IMR-90 (cell line): ENCODE measurements at regions not wholly inside any gene's neighbourhood (a gene's known extent, or its start where the extent isn't known, plus 50 kb on each side); places are given as distances from the start of the nearest gene placed in this dataset.

ENCODE experiments used
- ATAC-seq: fragments of 200-7000 bp; cut with Tn5 transposase; 2 replicates; pipeline ENCODE4 v1.9.1; 2020; ENCODE audit warnings: low read depth, mild to moderate bottlenecking, moderate library complexity
- BruUV-seq: library from RNA; stranded (reverse); fragments of 400-500 nt; replicated peaks from 2 replicates; lab custom pipeline; 2021; lab: Mats Ljungman, UMichigan
- CTCF ChIA-PET: fragments of 300-600 bp; formaldehyde crosslinking; extraction: SDS; loops from one replicate; lab custom pipeline; 2021; ENCODE audit warnings: antibody characterized with exemption; lab: Yijun Ruan, JAX
- POLR2A ChIA-PET: fragments of 300-600 bp; sonication (Branson Sonifier 250); formaldehyde crosslinking; loops from one replicate; lab custom pipeline; 2022; ENCODE audit warnings: antibody characterized with exemption; ENCODE audit not compliant: unreplicated experiment; lab: Charles Lee
- DNase-seq: peaks from one replicate; pipeline ENCODE4 v3.0.0; 2013
- H2AFZ ChIP-seq: replicated peaks from 2 replicates; pipeline ENCODE3; 2013; ENCODE audit warnings: low read length, mild to moderate bottlenecking; ENCODE audit not compliant: poor library complexity
- H2AK5ac ChIP-seq: 2 replicates; pipeline ENCODE4 v1.6.1; 2013; ENCODE audit warnings: low read depth, low read length, inconsistent platforms
- H2AK9ac ChIP-seq: replicated peaks from 2 replicates; pipeline ENCODE3; 2013; ENCODE audit warnings: mild to moderate bottlenecking, low read depth, low read length, moderate library complexity; ENCODE audit not compliant: poor library complexity
- H2BK120ac ChIP-seq: 2 replicates; pipeline ENCODE4 v1.6.1; 2013; ENCODE audit warnings: low read depth, low read length, inconsistent platforms
- H2BK15ac ChIP-seq: 3 replicates; pipeline ENCODE4 v1.6.1; 2013; ENCODE audit warnings: low read depth, low read length, inconsistent platforms
- H2BK20ac ChIP-seq: 2 replicates; pipeline ENCODE4 v1.6.1; 2013; ENCODE audit warnings: low read depth, mild to moderate bottlenecking, inconsistent platforms, low read length, moderate library complexity
- H2BK5ac ChIP-seq: 2 replicates; pipeline ENCODE4 v1.6.1; 2013; ENCODE audit warnings: mild to moderate bottlenecking, low read depth, low read length, inconsistent platforms; ENCODE audit not compliant: poor library complexity, severe bottlenecking
- H3K14ac ChIP-seq: replicated peaks from 2 replicates; pipeline ENCODE4 v1.6.1; 2013; ENCODE audit warnings: low read depth, low read length, inconsistent platforms
- H3K18ac ChIP-seq: 2 replicates; pipeline ENCODE4 v1.6.1; 2013; ENCODE audit warnings: low read depth, low read length, control low read depth
- H3K23ac ChIP-seq: 2 replicates; pipeline ENCODE4 v1.6.1; 2013; ENCODE audit warnings: low read depth, low read length, inconsistent platforms
- H3K27ac ChIP-seq: 2 replicates; pipeline ENCODE4 v1.5.1; 2013; ENCODE audit warnings: mild to moderate bottlenecking, control low read depth, low read length; ENCODE audit not compliant: insufficient read depth
- H3K27me3 ChIP-seq: 2 replicates; pipeline ENCODE4 v1.6.1; 2013; ENCODE audit warnings: low read length; ENCODE audit not compliant: control insufficient read depth, insufficient read depth
- H3K36me3 ChIP-seq: 2 replicates; pipeline ENCODE4 v1.6.1; 2013; ENCODE audit warnings: low read length, mixed read lengths; ENCODE audit not compliant: control insufficient read depth, insufficient read depth
- H3K4ac ChIP-seq: 2 replicates; pipeline ENCODE4 v1.6.1; 2013; ENCODE audit warnings: low read depth, low read length, inconsistent platforms
- H3K4me1 ChIP-seq: 2 replicates; pipeline ENCODE4 v1.6.1; 2013; ENCODE audit warnings: low read length, mixed read lengths; ENCODE audit not compliant: control insufficient read depth, insufficient read depth
- H3K4me2 ChIP-seq: 2 replicates; pipeline ENCODE4 v1.6.1; 2013; ENCODE audit warnings: low read depth, mild to moderate bottlenecking, control low read depth, low read length, moderate library complexity
- H3K4me3 ChIP-seq: 2 replicates; pipeline ENCODE4 v1.5.1; 2013; ENCODE audit warnings: low read depth, mild to moderate bottlenecking, control low read depth, low read length, moderate library complexity; ENCODE audit not compliant: insufficient read depth
- H3K56ac ChIP-seq: 2 replicates; pipeline ENCODE4 v1.6.1; 2013; ENCODE audit warnings: low read length, inconsistent platforms; ENCODE audit not compliant: insufficient read depth; ENCODE audit errors: extremely low read depth
- H3K79me1 ChIP-seq, 2 experiments: 2 replicates each; pipeline ENCODE4 v1.6.1; 2013; ENCODE audit warnings: low read length in 2 of 2, inconsistent platforms in 1 of 2, low read depth in 1 of 2
- H3K9ac ChIP-seq: 2 replicates; pipeline ENCODE4 v1.6.1; 2013; ENCODE audit warnings: low read depth, low read length, control low read depth
- H3K9me1 ChIP-seq: 2 replicates; pipeline ENCODE4 v1.6.1; 2013; ENCODE audit warnings: low read length, inconsistent platforms; ENCODE audit not compliant: insufficient read depth
- H3K9me3 ChIP-seq: 2 replicates; pipeline ENCODE4 v1.6.1; 2013; ENCODE audit warnings: low read length; ENCODE audit not compliant: control insufficient read depth, insufficient read depth
- H4K20me1 ChIP-seq: 2 replicates; pipeline ENCODE4 v1.6.1; 2013; ENCODE audit warnings: low read length, inconsistent platforms; ENCODE audit not compliant: insufficient read depth
- H4K5ac ChIP-seq: 2 replicates; pipeline ENCODE4 v1.6.1; 2013; ENCODE audit warnings: mild to moderate bottlenecking, low read depth, low read length, control low read depth
- H4K8ac ChIP-seq, 2 experiments: 2 replicates each; pipeline ENCODE4 v1.6.1; 2013; ENCODE audit warnings: low read depth in 2 of 2, low read length in 2 of 2, control low read depth in 1 of 2, inconsistent platforms in 1 of 2
- H4K91ac ChIP-seq: 2 replicates; pipeline ENCODE4 v1.6.1; 2013; ENCODE audit warnings: low read depth, low read length, inconsistent platforms; ENCODE audit not compliant: insufficient read depth
- FOS ChIP-seq: fragments of 150-350 bp; IDR thresholded peaks from 2 replicates; pipeline ENCODE4 v1.6.1; 2016; ENCODE audit warnings: low read depth, low read length
- MAFK ChIP-seq: IDR thresholded peaks from 2 replicates; pipeline ENCODE4 v1.6.1; 2012; ENCODE audit warnings: low read depth, low read length, improper control_type of control experiment
- WGBS, 2 experiments: methylation state at CpG; one replicate each; pipeline versions ENCODE4 v1.1.5 to v1.1.7; 2013; ENCODE audit warnings: missing lambda C conversion rate in 2 of 2; ENCODE audit not compliant: insufficient read length in 1 of 2; ENCODE audit errors: extremely low coverage in 2 of 2; 5-methylcytosine and 5-hydroxymethylcytosine counted together
- dilution Hi-C: fragments of 300-500 bp; cut with HindIII; formaldehyde crosslinking; loops from one replicate; pipeline ENCODE4 v1.14.3; 2018; ENCODE audit warnings: low sequenced_read_pairs; ENCODE audit not compliant: unreplicated experiment
- in situ Hi-C: fragments of 300-500 bp; cut with MboI; formaldehyde crosslinking; loops from 3 replicates; pipeline ENCODE4 v1.14.3; 2019; ENCODE audit warnings: low sequenced_read_pairs, inconsistent platforms, mixed read lengths
- intact Hi-C: fragments of 100-400 bp; cut with micrococcal nuclease; formaldehyde crosslinking; loops from 2 replicates; pipeline ENCODE4 v1.10.0; 2022
- TF ChIP-seq, protein P1 (sequence below): conservative IDR thresholded peaks from 2 replicates; pipeline ENCODE4 v1.5.1; 2012; ENCODE audit warnings: mild to moderate bottlenecking, low read depth, low read length, improper control_type of control experiment
- TF ChIP-seq, protein P2 (sequence below): fragments of 150-350 bp; IDR thresholded peaks from 2 replicates; pipeline ENCODE4 v1.6.1; 2017; ENCODE audit warnings: mild to moderate bottlenecking, antibody characterized with exemption, low read length, low read depth

DNA sequence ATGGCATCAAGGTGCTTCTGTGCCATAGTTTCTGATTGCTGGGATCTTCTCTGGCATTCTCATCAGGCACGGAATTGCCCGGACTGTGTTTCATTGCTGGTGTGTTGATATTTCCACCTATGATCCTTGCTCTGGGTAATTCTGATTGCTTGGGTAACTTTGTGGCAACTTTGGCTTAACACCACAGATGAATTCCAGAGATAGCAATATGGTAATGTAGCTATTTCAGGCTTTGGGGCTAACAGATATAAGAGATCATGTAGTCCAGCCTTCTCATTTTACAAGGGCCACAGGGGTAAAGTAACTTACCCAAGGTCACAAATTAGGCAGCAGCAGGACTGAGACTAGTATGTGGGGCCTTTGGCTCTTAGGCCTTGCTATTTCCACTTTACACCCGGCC, 53.9 kb upstream of the PLPP4 start:
- no peak overlapping the region for H3K27ac ChIP-seq
- dilution Hi-C loops (no loop called here), intact Hi-C loops (no loop called here), in situ Hi-C loops (no loop called here)
- no peaks in the 10 kb centered on the region for H4K20me1 ChIP-seq
- H4K91ac ChIP-seq, result no peak overlapping the region
- no peak overlapping the region for H2AFZ ChIP-seq
- H3K4me3 ChIP-seq, result no peak overlapping the region
- peaks cover 10% of the 10 kb centered on the region for H3K9me3 ChIP-seq
- no peak overlapping the region for H3K18ac ChIP-seq
- no peak overlapping the region for H3K4me2 ChIP-seq
- no peak overlapping the region for H4K5ac ChIP-seq
- no peak overlapping the region for H2BK15ac ChIP-seq
- H2AK9ac ChIP-seq, result no peak overlapping the region
- TF ChIP-seq, protein P1, sequence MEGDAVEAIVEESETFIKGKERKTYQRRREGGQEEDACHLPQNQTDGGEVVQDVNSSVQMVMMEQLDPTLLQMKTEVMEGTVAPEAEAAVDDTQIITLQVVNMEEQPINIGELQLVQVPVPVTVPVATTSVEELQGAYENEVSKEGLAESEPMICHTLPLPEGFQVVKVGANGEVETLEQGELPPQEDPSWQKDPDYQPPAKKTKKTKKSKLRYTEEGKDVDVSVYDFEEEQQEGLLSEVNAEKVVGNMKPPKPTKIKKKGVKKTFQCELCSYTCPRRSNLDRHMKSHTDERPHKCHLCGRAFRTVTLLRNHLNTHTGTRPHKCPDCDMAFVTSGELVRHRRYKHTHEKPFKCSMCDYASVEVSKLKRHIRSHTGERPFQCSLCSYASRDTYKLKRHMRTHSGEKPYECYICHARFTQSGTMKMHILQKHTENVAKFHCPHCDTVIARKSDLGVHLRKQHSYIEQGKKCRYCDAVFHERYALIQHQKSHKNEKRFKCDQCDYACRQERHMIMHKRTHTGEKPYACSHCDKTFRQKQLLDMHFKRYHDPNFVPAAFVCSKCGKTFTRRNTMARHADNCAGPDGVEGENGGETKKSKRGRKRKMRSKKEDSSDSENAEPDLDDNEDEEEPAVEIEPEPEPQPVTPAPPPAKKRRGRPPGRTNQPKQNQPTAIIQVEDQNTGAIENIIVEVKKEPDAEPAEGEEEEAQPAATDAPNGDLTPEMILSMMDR, result no peak
- no peak for TF ChIP-seq MAFK
- no peak for TF ChIP-seq FOS
- TF ChIP-seq, protein P2, sequence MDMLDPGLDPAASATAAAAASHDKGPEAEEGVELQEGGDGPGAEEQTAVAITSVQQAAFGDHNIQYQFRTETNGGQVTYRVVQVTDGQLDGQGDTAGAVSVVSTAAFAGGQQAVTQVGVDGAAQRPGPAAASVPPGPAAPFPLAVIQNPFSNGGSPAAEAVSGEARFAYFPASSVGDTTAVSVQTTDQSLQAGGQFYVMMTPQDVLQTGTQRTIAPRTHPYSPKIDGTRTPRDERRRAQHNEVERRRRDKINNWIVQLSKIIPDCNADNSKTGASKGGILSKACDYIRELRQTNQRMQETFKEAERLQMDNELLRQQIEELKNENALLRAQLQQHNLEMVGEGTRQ, result no peak
- ATAC-seq (no peak), DNase-seq (no peak)
- no peak overlapping the region for H2AK5ac ChIP-seq
- no CpG with 5 or more reads among the region's 3 CpGs for WGBS, 2 experiments
- no peak overlapping the region for H3K23ac ChIP-seq
- no peak overlapping the region for H3K4ac ChIP-seq
- H3K27me3 ChIP-seq, result no peaks in the 10 kb centered on the region
- H4K8ac ChIP-seq, result no peak overlapping the region
- no peaks in the 10 kb centered on the region for H3K36me3 ChIP-seq
- POLR2A ChIA-PET, result no interaction called here
- CTCF ChIA-PET, result no interaction called here
- no peak overlapping the region for H2BK5ac ChIP-seq
- H3K9me1 ChIP-seq, result no peaks in the 10 kb centered on the region
- BruUV-seq, result no TSS peak
- no peak overlapping the region for H2BK120ac ChIP-seq
- H3K14ac ChIP-seq, result no peak overlapping the region
- H3K4me1 ChIP-seq, result no peaks in the 10 kb centered on the region
- no peak overlapping the region for H3K9ac ChIP-seq
- no peak overlapping the region for H2BK20ac ChIP-seq
- H3K56ac ChIP-seq, result no peak overlapping the region
- no peaks in the 10 kb centered on the region for H3K79me1 ChIP-seq
